ENCODE measurements at regions not wholly inside any gene's neighbourhood (a gene's known extent, or its start where the extent isn't known, plus 50 kb on each side); places are given as distances from the start of the nearest gene placed in this dataset.

GRCh38 chr4:32752962-32753361 lies 2032.8 kb downstream of the PCDH7 start:
- no peak for DNase-seq (ENCODE audit: low spot score)
- ATAC-seq (ENCODE audit: low FRiP score): no peak
- TF ChIP-seq, protein P1, sequence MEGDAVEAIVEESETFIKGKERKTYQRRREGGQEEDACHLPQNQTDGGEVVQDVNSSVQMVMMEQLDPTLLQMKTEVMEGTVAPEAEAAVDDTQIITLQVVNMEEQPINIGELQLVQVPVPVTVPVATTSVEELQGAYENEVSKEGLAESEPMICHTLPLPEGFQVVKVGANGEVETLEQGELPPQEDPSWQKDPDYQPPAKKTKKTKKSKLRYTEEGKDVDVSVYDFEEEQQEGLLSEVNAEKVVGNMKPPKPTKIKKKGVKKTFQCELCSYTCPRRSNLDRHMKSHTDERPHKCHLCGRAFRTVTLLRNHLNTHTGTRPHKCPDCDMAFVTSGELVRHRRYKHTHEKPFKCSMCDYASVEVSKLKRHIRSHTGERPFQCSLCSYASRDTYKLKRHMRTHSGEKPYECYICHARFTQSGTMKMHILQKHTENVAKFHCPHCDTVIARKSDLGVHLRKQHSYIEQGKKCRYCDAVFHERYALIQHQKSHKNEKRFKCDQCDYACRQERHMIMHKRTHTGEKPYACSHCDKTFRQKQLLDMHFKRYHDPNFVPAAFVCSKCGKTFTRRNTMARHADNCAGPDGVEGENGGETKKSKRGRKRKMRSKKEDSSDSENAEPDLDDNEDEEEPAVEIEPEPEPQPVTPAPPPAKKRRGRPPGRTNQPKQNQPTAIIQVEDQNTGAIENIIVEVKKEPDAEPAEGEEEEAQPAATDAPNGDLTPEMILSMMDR (IDR thresholded peaks at IDR 0.05): no peak

DNA sequence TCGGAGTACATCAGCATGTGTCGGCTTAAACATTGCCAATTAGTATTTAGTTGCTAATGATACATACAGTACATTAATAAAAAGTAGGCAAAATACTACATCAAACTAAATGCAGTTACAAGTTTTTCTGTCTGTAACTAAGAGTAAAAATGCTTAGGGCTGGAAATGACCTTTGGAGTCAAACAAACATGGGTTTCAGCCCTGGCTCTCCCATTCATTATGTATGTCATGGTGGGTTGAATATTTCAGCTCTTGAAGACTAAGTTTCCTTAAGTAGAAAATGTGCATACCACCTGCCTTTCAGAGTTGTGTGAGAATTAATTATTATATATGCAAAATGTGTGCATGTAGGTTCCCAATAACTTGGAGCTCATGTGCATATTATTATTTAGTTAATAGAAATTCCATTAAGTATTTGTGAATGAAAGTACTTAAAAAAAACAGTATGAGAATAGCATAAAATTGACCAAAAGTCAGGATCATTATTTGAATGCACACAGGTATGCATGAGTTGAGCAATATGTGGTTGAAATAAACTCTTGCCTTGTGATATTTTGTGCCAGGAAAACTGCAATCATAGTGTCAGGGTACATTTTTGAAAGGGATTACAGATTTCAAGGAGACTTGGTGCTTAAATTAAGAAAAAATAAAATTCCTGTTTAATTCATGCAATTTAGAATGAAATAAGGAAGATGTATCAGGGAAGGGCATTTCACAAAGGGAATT lies 2048.7 kb downstream of the PCDH7 start:
- no peak for ATAC-seq (ENCODE audit: low FRiP score)
- TF ChIP-seq, protein P1 (IDR thresholded peaks at IDR 0.05): no peak
- no peak for DNase-seq (ENCODE audit: low spot score)

- TF ChIP-seq, protein P1 (IDR thresholded peaks at IDR 0.05): no peak
- DNase-seq (ENCODE audit: low spot score) (no peak), ATAC-seq (ENCODE audit: low FRiP score) (no peak)
Observed at GRCh38 chr4:32771491-32771890, 2051.3 kb downstream of the PCDH7 start.

GRCh38 chr4:32775049-32775448 lies 2054.9 kb downstream of the PCDH7 start:
- ATAC-seq (ENCODE audit: low FRiP score): no peak
- no peak for DNase-seq (ENCODE audit: low spot score)
- TF ChIP-seq, protein P1 (IDR thresholded peaks at IDR 0.05): no peak

- ATAC-seq (ENCODE audit: low FRiP score): no peak
- TF ChIP-seq, protein P1 (IDR thresholded peaks at IDR 0.05): no peak
- DNase-seq (ENCODE audit: low spot score): no peak
Observed at GRCh38 chr4:32776435-32777203, 2056.4 kb downstream of the PCDH7 start.

DNA sequence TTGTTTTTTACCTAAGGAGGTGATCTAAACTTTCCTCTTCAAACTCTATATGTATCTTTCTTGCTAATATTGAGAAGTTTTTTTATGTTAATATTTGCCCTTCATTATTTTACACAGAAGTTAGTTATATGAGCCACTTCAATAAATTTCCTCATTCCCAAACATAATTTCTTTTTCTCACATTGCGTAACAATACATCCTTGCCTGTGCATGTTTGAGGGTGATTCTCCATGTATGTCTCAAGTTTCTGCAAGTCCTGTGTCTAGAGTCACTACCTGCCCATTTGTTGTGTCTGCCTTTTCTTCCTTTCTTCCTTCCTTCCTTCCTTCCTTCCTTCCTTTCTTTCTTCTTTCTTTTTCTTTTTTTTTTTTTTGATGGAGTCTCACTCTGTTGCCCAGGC lies 2057.9 kb downstream of the PCDH7 start:
- no peak for DNase-seq (ENCODE audit: low spot score)
- no peak for ATAC-seq (ENCODE audit: low FRiP score)
- TF ChIP-seq, protein P1 (IDR thresholded peaks at IDR 0.05): no peak

GRCh38 chr4:32778938-32779337 lies 2058.8 kb downstream of the PCDH7 start:
- no peak for ATAC-seq (ENCODE audit: low FRiP score)
- TF ChIP-seq, protein P1 (IDR thresholded peaks at IDR 0.05): no peak

More at GRCh38 chr4:32778938-32779337, 2058.8 kb downstream of the PCDH7 start:
- no peak for DNase-seq (ENCODE audit: low spot score)

Data from omental fat pad (tissue), 3 donors.